Peyer's patch (tissue), 4 donors: ENCODE measurements at regions not wholly inside any gene's neighbourhood (a gene's known extent, or its start where the extent isn't known, plus 50 kb on each side); places are given as distances from the start of the nearest gene placed in this dataset.

Source experiments
- DNase-seq, 3 donors: peaks; one replicate each; pipeline ENCODE4 v3.0.0-alpha.2; 2017 to 2019
- H3K27ac ChIP-seq, 4 donors: fragments of 200-600 bp; sonication (generic); one replicate each; pipeline ENCODE4 v1.5.1; 2016 to 2019
- H3K27me3 ChIP-seq, 2 donors: fragments of 200-600 bp; sonication (generic); one replicate each; pipeline ENCODE4 v1.5.1; 2019
- H3K36me3 ChIP-seq, 3 donors: fragments of 200-600 bp; sonication (generic); one replicate each; pipeline ENCODE4 v1.5.1; 2016 to 2019
- H3K4me1 ChIP-seq, 4 donors: fragments of 200-600 bp; sonication (generic); one replicate each; pipeline ENCODE4 v1.5.1; 2016 to 2019
- H3K4me3 ChIP-seq, 4 donors: fragments of 200-600 bp; sonication (generic); 1 replicate in 3 of 4; 2 replicates in 1 of 4; pipeline ENCODE4 v1.5.1; 2016 to 2019; ENCODE audit warnings: mild to moderate bottlenecking in 1 of 4
- H3K9me3 ChIP-seq, 4 donors: fragments of 200-600 bp; sonication (generic); one replicate each; pipeline ENCODE4 v1.5.1; 2016 to 2019; ENCODE audit warnings: mild to moderate bottlenecking in 1 of 4
- CTCF ChIP-seq, 6 experiments: fragments of 450-650 bp in 4 of 6; fragments of 200-600 bp in 2 of 6; sonication (generic) in 1 of 6; IDR thresholded peaks; one replicate each; pipeline ENCODE4 v1.5.1; 2017 to 2019; ENCODE audit warnings: antibody characterized with exemption in 6 of 6, mild to moderate bottlenecking in 3 of 6, moderate library complexity in 1 of 6
- POLR2A ChIP-seq, 2 donors: fragments of 450-650 bp; IDR thresholded peaks; one replicate each; pipeline ENCODE4 v1.5.1; 2017; ENCODE audit warnings: antibody characterized with exemption in 2 of 2, mild to moderate bottlenecking in 2 of 2, moderate library complexity in 2 of 2

DNA sequence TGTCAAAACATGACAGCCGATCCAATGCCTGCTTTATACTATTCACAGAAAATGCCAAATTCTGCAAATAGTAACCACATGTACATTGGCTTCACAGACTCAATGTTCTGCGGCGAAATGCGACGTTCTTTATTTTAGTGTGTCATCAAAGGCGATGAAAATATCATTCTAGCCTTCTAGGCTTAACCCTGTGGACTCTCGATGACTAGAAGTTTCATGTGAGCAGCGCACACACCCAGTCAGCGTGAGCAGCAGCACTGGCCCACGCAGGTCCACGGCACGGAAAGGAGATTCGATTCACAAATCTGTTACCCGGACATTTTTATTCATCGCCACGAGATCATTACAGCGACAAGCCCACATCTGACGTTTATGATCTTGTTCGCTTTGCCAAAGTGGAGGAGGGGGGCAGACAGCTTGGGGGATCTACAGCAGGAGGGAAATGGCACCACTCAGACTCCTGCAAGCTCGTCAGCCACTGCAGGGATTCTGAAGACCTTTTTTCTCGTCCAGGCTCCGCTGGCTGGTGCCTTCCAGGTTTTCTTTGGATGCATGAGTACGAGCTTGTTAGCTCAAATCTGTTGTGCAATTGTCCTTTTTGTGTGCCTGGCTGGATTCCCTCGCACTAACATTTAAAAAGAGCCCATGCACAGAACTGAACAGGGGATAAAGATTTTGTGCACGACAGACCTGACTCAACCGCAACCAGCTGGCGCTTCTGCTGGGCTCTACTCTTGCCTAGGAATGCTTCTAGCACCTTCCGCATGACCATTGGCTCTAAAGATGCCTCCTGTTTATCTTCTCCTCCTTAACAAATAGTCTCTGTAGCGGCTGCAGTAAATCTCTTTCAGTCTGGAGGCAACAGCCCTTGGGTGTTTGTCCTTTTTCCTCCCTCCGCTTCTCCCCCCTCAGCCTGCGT, 938.4 kb downstream of the MCTP2 start:
- TF ChIP-seq CTCF (IDR thresholded peaks at IDR 0.05): no peak
- no peak for TF ChIP-seq POLR2A (IDR thresholded peaks at IDR 0.05)
- Histone ChIP-seq H3K36me3 (no peaks in the 10 kb centered on the region), H3K27me3 (no peaks in the 10 kb centered on the region), H3K4me3 (no peak overlapping the region), H3K9me3 (no peaks in the 10 kb centered on the region), H3K27ac (no peak overlapping the region), H3K4me1 (no peaks in the 10 kb centered on the region)
- peak in 1 of 3 donors; percentile 53 for DNase-seq

DNA sequence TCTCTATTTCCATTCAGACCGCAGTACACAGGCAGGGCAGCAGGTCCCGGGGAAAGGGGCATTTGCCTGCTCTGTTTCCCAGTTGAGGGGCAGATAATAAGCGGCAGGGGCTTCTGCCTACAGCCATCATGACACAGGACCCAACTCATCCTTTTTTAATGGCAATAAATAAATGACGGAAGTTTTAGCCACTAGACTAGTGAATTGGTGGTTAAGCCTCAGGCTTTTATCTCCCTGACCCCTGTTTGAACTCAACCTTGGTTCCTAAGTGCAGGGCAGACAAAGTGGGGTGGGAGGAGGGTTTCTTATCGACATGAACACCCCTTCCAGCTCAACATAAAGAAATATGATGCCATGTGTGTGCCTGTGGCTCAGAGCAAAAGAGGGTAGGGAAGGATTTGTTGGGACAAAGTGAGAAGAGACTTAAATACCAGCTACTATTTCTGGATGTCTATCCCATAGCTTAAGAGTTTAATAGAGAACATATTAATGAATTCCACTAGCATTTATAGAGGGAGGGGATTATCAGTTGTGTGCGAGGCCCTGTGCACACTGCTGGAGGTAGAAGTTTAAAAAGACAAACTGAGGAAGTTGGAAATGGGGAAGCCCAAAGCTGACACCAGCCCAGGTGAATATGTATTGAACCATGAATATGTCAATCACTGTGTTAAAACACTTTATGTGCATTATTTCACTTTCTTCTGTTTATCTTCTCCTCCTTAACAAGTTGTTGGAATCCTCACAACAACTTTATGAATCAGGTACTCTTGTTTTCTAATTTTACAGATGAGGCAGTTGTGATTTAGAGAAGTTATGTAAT, 939.4 kb downstream of the MCTP2 start:
- H3K27me3 ChIP-seq: no peaks in the 10 kb centered on the region
- no peak overlapping the region for H3K27ac ChIP-seq
- no peaks in the 10 kb centered on the region for H3K36me3 ChIP-seq
- H3K4me3 ChIP-seq: no peak overlapping the region
- no peaks in the 10 kb centered on the region for H3K9me3 ChIP-seq
- H3K4me1 ChIP-seq: no peaks in the 10 kb centered on the region
- TF ChIP-seq POLR2A (IDR thresholded peaks at IDR 0.05) (no peak), CTCF (IDR thresholded peaks at IDR 0.05) (no peak)
- no peak for DNase-seq

GRCh38 chr15:95171564-95171963, 940.2 kb downstream of the MCTP2 start:
- Histone ChIP-seq H3K4me3 (no peak overlapping the region), H3K36me3 (no peaks in the 10 kb centered on the region), H3K27ac (no peak overlapping the region), H3K9me3 (no peaks in the 10 kb centered on the region), H3K27me3 (no peaks in the 10 kb centered on the region), H3K4me1 (no peaks in the 10 kb centered on the region)
- DNase-seq: no peak
- TF ChIP-seq CTCF (IDR thresholded peaks at IDR 0.05) (no peak), POLR2A (IDR thresholded peaks at IDR 0.05) (no peak)

GRCh38 chr15:95174301-95175259, 943.2 kb downstream of the MCTP2 start:
- no peaks in the 10 kb centered on the region for H3K27me3 ChIP-seq
- H3K4me3 ChIP-seq: no peak overlapping the region
- no peaks in the 10 kb centered on the region for H3K36me3 ChIP-seq
- no peak for DNase-seq
- no peaks in the 10 kb centered on the region for H3K9me3 ChIP-seq
- no peak overlapping the region for H3K27ac ChIP-seq
- TF ChIP-seq POLR2A (IDR thresholded peaks at IDR 0.05): no peak
- TF ChIP-seq CTCF (IDR thresholded peaks at IDR 0.05): no peak
- no peaks in the 10 kb centered on the region for H3K4me1 ChIP-seq
